Liver (tissue), 3 donors: ENCODE measurements at regions not wholly inside any gene's neighbourhood (a gene's known extent, or its start where the extent isn't known, plus 50 kb on each side); places are given as distances from the start of the nearest gene placed in this dataset.

Source experiments
- EGR1 ChIP-seq, 2 donors: IDR thresholded peaks; 2 replicates each; pipeline ENCODE4 v1.6.1; 2016 to 2018; ENCODE audit warnings: antibody characterized with exemption in 2 of 2, low read depth in 2 of 2
- GABPA ChIP-seq, 2 donors: IDR thresholded peaks in 1 of 2; conservative IDR thresholded peaks in 1 of 2; 2 replicates each; pipeline ENCODE4 v1.6.1; 2016; ENCODE audit warnings: antibody characterized with exemption in 2 of 2, mild to moderate bottlenecking in 1 of 2, moderate library complexity in 1 of 2
- HNF4G ChIP-seq: IDR thresholded peaks from 2 replicates; pipeline ENCODE4 v1.6.1; 2016; ENCODE audit warnings: antibody characterized with exemption
- JUND ChIP-seq, 2 donors: IDR thresholded peaks; 2 replicates each; pipeline ENCODE4 v1.6.1; 2016; ENCODE audit warnings: antibody characterized with exemption in 2 of 2
- SP1 ChIP-seq: IDR thresholded peaks from 2 replicates; pipeline ENCODE4 v1.6.1; 2018; ENCODE audit warnings: antibody characterized with exemption, mild to moderate bottlenecking
- TAF1 ChIP-seq: conservative IDR thresholded peaks from 2 replicates; pipeline ENCODE4 v1.6.1; 2016; ENCODE audit warnings: antibody characterized with exemption, mild to moderate bottlenecking
- YY1 ChIP-seq: IDR thresholded peaks from 2 replicates; pipeline ENCODE4 v1.6.1; 2016; ENCODE audit warnings: antibody characterized with exemption, mild to moderate bottlenecking
- TF ChIP-seq, protein P1 (sequence below): fragments of 150-350 bp; IDR thresholded peaks from 2 replicates; pipeline ENCODE4 v1.5.1; 2017; ENCODE audit warnings: improper control_type of control experiment, low read depth, low read length; ENCODE audit not compliant: missing input control
- donor health status: healthy.
- donor health status: healthy.

DNA sequence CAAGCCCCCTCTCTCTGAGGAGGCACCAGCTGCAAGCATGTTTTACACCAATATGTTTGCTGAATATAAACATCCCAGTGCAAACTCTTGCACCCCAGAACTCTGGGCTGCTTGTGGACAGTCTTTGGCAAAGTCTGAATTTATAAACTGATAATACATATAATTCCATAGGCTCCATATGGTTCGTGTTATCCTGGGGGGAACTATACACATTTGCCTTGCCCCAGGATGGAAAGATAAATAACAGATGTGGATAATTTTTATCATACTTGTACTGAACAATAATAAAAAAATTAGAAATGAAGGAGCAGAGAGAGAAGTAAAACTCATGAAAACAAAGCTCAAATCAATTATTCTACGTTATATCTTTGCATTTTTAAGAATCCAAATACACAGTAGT is 50.6 kb upstream of the GAS1 start:
- TF ChIP-seq HNF4G: no peak
- TF ChIP-seq, protein P1, sequence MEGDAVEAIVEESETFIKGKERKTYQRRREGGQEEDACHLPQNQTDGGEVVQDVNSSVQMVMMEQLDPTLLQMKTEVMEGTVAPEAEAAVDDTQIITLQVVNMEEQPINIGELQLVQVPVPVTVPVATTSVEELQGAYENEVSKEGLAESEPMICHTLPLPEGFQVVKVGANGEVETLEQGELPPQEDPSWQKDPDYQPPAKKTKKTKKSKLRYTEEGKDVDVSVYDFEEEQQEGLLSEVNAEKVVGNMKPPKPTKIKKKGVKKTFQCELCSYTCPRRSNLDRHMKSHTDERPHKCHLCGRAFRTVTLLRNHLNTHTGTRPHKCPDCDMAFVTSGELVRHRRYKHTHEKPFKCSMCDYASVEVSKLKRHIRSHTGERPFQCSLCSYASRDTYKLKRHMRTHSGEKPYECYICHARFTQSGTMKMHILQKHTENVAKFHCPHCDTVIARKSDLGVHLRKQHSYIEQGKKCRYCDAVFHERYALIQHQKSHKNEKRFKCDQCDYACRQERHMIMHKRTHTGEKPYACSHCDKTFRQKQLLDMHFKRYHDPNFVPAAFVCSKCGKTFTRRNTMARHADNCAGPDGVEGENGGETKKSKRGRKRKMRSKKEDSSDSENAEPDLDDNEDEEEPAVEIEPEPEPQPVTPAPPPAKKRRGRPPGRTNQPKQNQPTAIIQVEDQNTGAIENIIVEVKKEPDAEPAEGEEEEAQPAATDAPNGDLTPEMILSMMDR: no peak
- TF ChIP-seq EGR1 (IDR thresholded peaks at IDR 0.05; ENCODE audit: low read depth in 2 of 2): no peak
- TF ChIP-seq SP1: no peak
- TF ChIP-seq TAF1: no peak
- no peak for TF ChIP-seq GABPA (IDR thresholded peaks at IDR 0.05 in 1 of 2, conservative IDR thresholded peaks at IDR 0.05 in 1 of 2)
- TF ChIP-seq JUND (IDR thresholded peaks at IDR 0.05): no peak
- no peak for TF ChIP-seq YY1
